IMR-90 (cell line): ENCODE measurements at regions not wholly inside any gene's neighbourhood (a gene's known extent, or its start where the extent isn't known, plus 50 kb on each side); places are given as distances from the start of the nearest gene placed in this dataset.

Experiments used
- ATAC-seq: fragments of 200-7000 bp; cut with Tn5 transposase; 2 replicates; pipeline ENCODE4 v1.9.1; 2020; ENCODE audit warnings: low read depth, mild to moderate bottlenecking, moderate library complexity
- BruUV-seq: library from RNA; stranded (reverse); fragments of 400-500 nt; replicated peaks from 2 replicates; lab custom pipeline; 2021; lab: Mats Ljungman, UMichigan
- CTCF ChIA-PET: fragments of 300-600 bp; formaldehyde crosslinking; extraction: SDS; loops from one replicate; lab custom pipeline; 2021; ENCODE audit warnings: antibody characterized with exemption; lab: Yijun Ruan, JAX
- POLR2A ChIA-PET: fragments of 300-600 bp; sonication (Branson Sonifier 250); formaldehyde crosslinking; loops from one replicate; lab custom pipeline; 2022; ENCODE audit warnings: antibody characterized with exemption; ENCODE audit not compliant: unreplicated experiment; lab: Charles Lee
- DNase-seq: peaks from one replicate; pipeline ENCODE4 v3.0.0; 2013
- H2AFZ ChIP-seq: replicated peaks from 2 replicates; pipeline ENCODE3; 2013; ENCODE audit warnings: low read length, mild to moderate bottlenecking; ENCODE audit not compliant: poor library complexity
- H2AK5ac ChIP-seq: 2 replicates; pipeline ENCODE4 v1.6.1; 2013; ENCODE audit warnings: low read depth, low read length, inconsistent platforms
- H2AK9ac ChIP-seq: replicated peaks from 2 replicates; pipeline ENCODE3; 2013; ENCODE audit warnings: mild to moderate bottlenecking, low read depth, low read length, moderate library complexity; ENCODE audit not compliant: poor library complexity
- H2BK120ac ChIP-seq: 2 replicates; pipeline ENCODE4 v1.6.1; 2013; ENCODE audit warnings: low read depth, low read length, inconsistent platforms
- H2BK15ac ChIP-seq: 3 replicates; pipeline ENCODE4 v1.6.1; 2013; ENCODE audit warnings: low read depth, low read length, inconsistent platforms
- H2BK20ac ChIP-seq: 2 replicates; pipeline ENCODE4 v1.6.1; 2013; ENCODE audit warnings: low read depth, mild to moderate bottlenecking, inconsistent platforms, low read length, moderate library complexity
- H2BK5ac ChIP-seq: 2 replicates; pipeline ENCODE4 v1.6.1; 2013; ENCODE audit warnings: mild to moderate bottlenecking, low read depth, low read length, inconsistent platforms; ENCODE audit not compliant: poor library complexity, severe bottlenecking
- H3K14ac ChIP-seq: replicated peaks from 2 replicates; pipeline ENCODE4 v1.6.1; 2013; ENCODE audit warnings: low read depth, low read length, inconsistent platforms
- H3K18ac ChIP-seq: 2 replicates; pipeline ENCODE4 v1.6.1; 2013; ENCODE audit warnings: low read depth, low read length, control low read depth
- H3K23ac ChIP-seq: 2 replicates; pipeline ENCODE4 v1.6.1; 2013; ENCODE audit warnings: low read depth, low read length, inconsistent platforms
- H3K27ac ChIP-seq: 2 replicates; pipeline ENCODE4 v1.5.1; 2013; ENCODE audit warnings: mild to moderate bottlenecking, control low read depth, low read length; ENCODE audit not compliant: insufficient read depth
- H3K27me3 ChIP-seq: 2 replicates; pipeline ENCODE4 v1.6.1; 2013; ENCODE audit warnings: low read length; ENCODE audit not compliant: control insufficient read depth, insufficient read depth
- H3K36me3 ChIP-seq: 2 replicates; pipeline ENCODE4 v1.6.1; 2013; ENCODE audit warnings: low read length, mixed read lengths; ENCODE audit not compliant: control insufficient read depth, insufficient read depth
- H3K4ac ChIP-seq: 2 replicates; pipeline ENCODE4 v1.6.1; 2013; ENCODE audit warnings: low read depth, low read length, inconsistent platforms
- H3K4me1 ChIP-seq: 2 replicates; pipeline ENCODE4 v1.6.1; 2013; ENCODE audit warnings: low read length, mixed read lengths; ENCODE audit not compliant: control insufficient read depth, insufficient read depth
- H3K4me2 ChIP-seq: 2 replicates; pipeline ENCODE4 v1.6.1; 2013; ENCODE audit warnings: low read depth, mild to moderate bottlenecking, control low read depth, low read length, moderate library complexity
- H3K4me3 ChIP-seq: 2 replicates; pipeline ENCODE4 v1.5.1; 2013; ENCODE audit warnings: low read depth, mild to moderate bottlenecking, control low read depth, low read length, moderate library complexity; ENCODE audit not compliant: insufficient read depth
- H3K56ac ChIP-seq: 2 replicates; pipeline ENCODE4 v1.6.1; 2013; ENCODE audit warnings: low read length, inconsistent platforms; ENCODE audit not compliant: insufficient read depth; ENCODE audit errors: extremely low read depth
- H3K79me1 ChIP-seq, 2 experiments: 2 replicates each; pipeline ENCODE4 v1.6.1; 2013; ENCODE audit warnings: low read length in 2 of 2, inconsistent platforms in 1 of 2, low read depth in 1 of 2
- H3K9ac ChIP-seq: 2 replicates; pipeline ENCODE4 v1.6.1; 2013; ENCODE audit warnings: low read depth, low read length, control low read depth
- H3K9me1 ChIP-seq: 2 replicates; pipeline ENCODE4 v1.6.1; 2013; ENCODE audit warnings: low read length, inconsistent platforms; ENCODE audit not compliant: insufficient read depth
- H3K9me3 ChIP-seq: 2 replicates; pipeline ENCODE4 v1.6.1; 2013; ENCODE audit warnings: low read length; ENCODE audit not compliant: control insufficient read depth, insufficient read depth
- H4K20me1 ChIP-seq: 2 replicates; pipeline ENCODE4 v1.6.1; 2013; ENCODE audit warnings: low read length, inconsistent platforms; ENCODE audit not compliant: insufficient read depth
- H4K5ac ChIP-seq: 2 replicates; pipeline ENCODE4 v1.6.1; 2013; ENCODE audit warnings: mild to moderate bottlenecking, low read depth, low read length, control low read depth
- H4K8ac ChIP-seq, 2 experiments: 2 replicates each; pipeline ENCODE4 v1.6.1; 2013; ENCODE audit warnings: low read depth in 2 of 2, low read length in 2 of 2, control low read depth in 1 of 2, inconsistent platforms in 1 of 2
- H4K91ac ChIP-seq: 2 replicates; pipeline ENCODE4 v1.6.1; 2013; ENCODE audit warnings: low read depth, low read length, inconsistent platforms; ENCODE audit not compliant: insufficient read depth
- CHD1 ChIP-seq: IDR thresholded peaks from 2 replicates; pipeline ENCODE4 v1.6.1; 2012; ENCODE audit warnings: low read depth, low read length, improper control_type of control experiment
- FOS ChIP-seq: fragments of 150-350 bp; IDR thresholded peaks from 2 replicates; pipeline ENCODE4 v1.6.1; 2016; ENCODE audit warnings: low read depth, low read length
- MAZ ChIP-seq: IDR thresholded peaks from 2 replicates; pipeline ENCODE4 v1.6.1; 2012; ENCODE audit warnings: low read depth, mild to moderate bottlenecking, low read length, improper control_type of control experiment, moderate library complexity, borderline replicate concordance
- MXI1 ChIP-seq: IDR thresholded peaks from 2 replicates; pipeline ENCODE4 v1.6.1; 2012; ENCODE audit warnings: low read depth, mild to moderate bottlenecking, low read length, moderate library complexity, borderline replicate concordance
- POLR2A ChIP-seq: IDR thresholded peaks from 2 replicates; pipeline ENCODE4 v1.6.1; 2012; ENCODE audit warnings: mild to moderate bottlenecking, low read depth, low read length
- WGBS, 2 experiments: methylation state at CpG; one replicate each; pipeline versions ENCODE4 v1.1.5 to v1.1.7; 2013; ENCODE audit warnings: missing lambda C conversion rate in 2 of 2; ENCODE audit not compliant: insufficient read length in 1 of 2; ENCODE audit errors: extremely low coverage in 2 of 2; 5-methylcytosine and 5-hydroxymethylcytosine counted together
- dilution Hi-C: fragments of 300-500 bp; cut with HindIII; formaldehyde crosslinking; loops from one replicate; pipeline ENCODE4 v1.14.3; 2018; ENCODE audit warnings: low sequenced_read_pairs; ENCODE audit not compliant: unreplicated experiment
- in situ Hi-C: fragments of 300-500 bp; cut with MboI; formaldehyde crosslinking; loops from 3 replicates; pipeline ENCODE4 v1.14.3; 2019; ENCODE audit warnings: low sequenced_read_pairs, inconsistent platforms, mixed read lengths
- intact Hi-C: fragments of 100-400 bp; cut with micrococcal nuclease; formaldehyde crosslinking; loops from 2 replicates; pipeline ENCODE4 v1.10.0; 2022
- TF ChIP-seq, protein P1 (sequence below): conservative IDR thresholded peaks from 2 replicates; pipeline ENCODE4 v1.5.1; 2012; ENCODE audit warnings: mild to moderate bottlenecking, low read depth, low read length, improper control_type of control experiment

DNA sequence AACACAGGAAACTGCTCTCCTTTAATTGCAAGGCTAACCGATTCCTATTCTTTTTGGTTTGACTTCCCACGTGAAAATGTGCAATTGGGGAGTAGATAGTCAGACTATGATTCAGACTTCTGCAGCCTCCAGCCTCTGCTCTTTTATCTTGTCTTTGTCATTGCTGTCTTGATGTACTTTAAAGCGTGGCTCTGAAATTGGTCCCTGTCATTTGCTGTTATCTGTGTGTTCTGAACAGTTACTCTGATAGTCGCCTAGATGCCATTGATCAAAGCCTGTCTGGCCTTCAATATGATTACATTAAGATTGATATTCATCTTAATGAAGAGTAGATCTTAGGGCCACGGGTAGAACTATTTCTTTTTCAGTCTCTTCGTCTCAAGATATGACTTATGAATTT, 799.2 kb downstream of the REEP3 start:
- H3K27ac ChIP-seq, result no peak overlapping the region
- no peak overlapping the region for H2AK5ac ChIP-seq
- H3K36me3 ChIP-seq, result no peaks in the 10 kb centered on the region
- H3K9me1 ChIP-seq, result no peaks in the 10 kb centered on the region
- H4K8ac ChIP-seq, result no peak overlapping the region
- H3K4me3 ChIP-seq, result no peak overlapping the region
- H2BK15ac ChIP-seq, result no peak overlapping the region
- H3K9me3 ChIP-seq, result no peaks in the 10 kb centered on the region
- H2BK120ac ChIP-seq, result no peak overlapping the region
- H4K5ac ChIP-seq, result no peak overlapping the region
- H2AFZ ChIP-seq, result no peak overlapping the region
- dilution Hi-C loops, result no loop called here
- H3K4ac ChIP-seq, result no peak overlapping the region
- no peak for TF ChIP-seq CHD1
- TF ChIP-seq, protein P1, sequence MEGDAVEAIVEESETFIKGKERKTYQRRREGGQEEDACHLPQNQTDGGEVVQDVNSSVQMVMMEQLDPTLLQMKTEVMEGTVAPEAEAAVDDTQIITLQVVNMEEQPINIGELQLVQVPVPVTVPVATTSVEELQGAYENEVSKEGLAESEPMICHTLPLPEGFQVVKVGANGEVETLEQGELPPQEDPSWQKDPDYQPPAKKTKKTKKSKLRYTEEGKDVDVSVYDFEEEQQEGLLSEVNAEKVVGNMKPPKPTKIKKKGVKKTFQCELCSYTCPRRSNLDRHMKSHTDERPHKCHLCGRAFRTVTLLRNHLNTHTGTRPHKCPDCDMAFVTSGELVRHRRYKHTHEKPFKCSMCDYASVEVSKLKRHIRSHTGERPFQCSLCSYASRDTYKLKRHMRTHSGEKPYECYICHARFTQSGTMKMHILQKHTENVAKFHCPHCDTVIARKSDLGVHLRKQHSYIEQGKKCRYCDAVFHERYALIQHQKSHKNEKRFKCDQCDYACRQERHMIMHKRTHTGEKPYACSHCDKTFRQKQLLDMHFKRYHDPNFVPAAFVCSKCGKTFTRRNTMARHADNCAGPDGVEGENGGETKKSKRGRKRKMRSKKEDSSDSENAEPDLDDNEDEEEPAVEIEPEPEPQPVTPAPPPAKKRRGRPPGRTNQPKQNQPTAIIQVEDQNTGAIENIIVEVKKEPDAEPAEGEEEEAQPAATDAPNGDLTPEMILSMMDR, result no peak
- no peak for TF ChIP-seq FOS
- TF ChIP-seq MXI1, result no peak
- TF ChIP-seq POLR2A, result no peak
- no peak for TF ChIP-seq MAZ
- BruUV-seq, result no TSS peak
- H3K79me1 ChIP-seq, result no peaks in the 10 kb centered on the region
- H2BK20ac ChIP-seq, result no peak overlapping the region
- CTCF ChIA-PET, result no interaction called here
- H3K4me2 ChIP-seq, result no peak overlapping the region
- intact Hi-C loops, result no loop called here
- in situ Hi-C loops, result no loop called here
- H3K14ac ChIP-seq, result no peak overlapping the region
- no peaks in the 10 kb centered on the region for H3K27me3 ChIP-seq
- no CpG with 5 or more reads among the region's 6 CpGs for WGBS, 2 experiments
- H3K23ac ChIP-seq, result no peak overlapping the region
- no peak for ATAC-seq
- no peak overlapping the region for H4K91ac ChIP-seq
- H3K56ac ChIP-seq, result no peak overlapping the region
- H3K4me1 ChIP-seq, result no peaks in the 10 kb centered on the region
- no peak for DNase-seq
- H3K18ac ChIP-seq, result no peak overlapping the region
- no peaks in the 10 kb centered on the region for H4K20me1 ChIP-seq
- no peak overlapping the region for H2BK5ac ChIP-seq
- no peak overlapping the region for H2AK9ac ChIP-seq
- H3K9ac ChIP-seq, result no peak overlapping the region
- POLR2A ChIA-PET, result no interaction called here
